ENCODE measurements at regions not wholly inside any gene's neighbourhood (a gene's known extent, or its start where the extent isn't known, plus 50 kb on each side); places are given as distances from the start of the nearest gene placed in this dataset.

- no peak for DNase-seq
- peaks cover 9% of the 10 kb centered on the region for H3K27me3 Mint-ChIP-seq
- no peaks in the 10 kb centered on the region for H3K9me3 Mint-ChIP-seq
- H3K27ac Mint-ChIP-seq = no peak overlapping the region
- no peaks in the 10 kb centered on the region for H3K4me1 Mint-ChIP-seq
- no peak overlapping the region for H3K4me3 Mint-ChIP-seq
- H3K36me3 Mint-ChIP-seq = no peaks in the 10 kb centered on the region
- CTCF ChIA-PET = no interaction called here
These were observed 93.5 kb upstream of the LOC128125822 start for GRCh38 chr6:63478734-63479133.

- no peak overlapping the region for H3K4me3 Mint-ChIP-seq
- CTCF ChIA-PET = no interaction called here
These were observed 86.1 kb upstream of the LOC128125822 start for GRCh38 chr6:63486196-63486595.

DNA sequence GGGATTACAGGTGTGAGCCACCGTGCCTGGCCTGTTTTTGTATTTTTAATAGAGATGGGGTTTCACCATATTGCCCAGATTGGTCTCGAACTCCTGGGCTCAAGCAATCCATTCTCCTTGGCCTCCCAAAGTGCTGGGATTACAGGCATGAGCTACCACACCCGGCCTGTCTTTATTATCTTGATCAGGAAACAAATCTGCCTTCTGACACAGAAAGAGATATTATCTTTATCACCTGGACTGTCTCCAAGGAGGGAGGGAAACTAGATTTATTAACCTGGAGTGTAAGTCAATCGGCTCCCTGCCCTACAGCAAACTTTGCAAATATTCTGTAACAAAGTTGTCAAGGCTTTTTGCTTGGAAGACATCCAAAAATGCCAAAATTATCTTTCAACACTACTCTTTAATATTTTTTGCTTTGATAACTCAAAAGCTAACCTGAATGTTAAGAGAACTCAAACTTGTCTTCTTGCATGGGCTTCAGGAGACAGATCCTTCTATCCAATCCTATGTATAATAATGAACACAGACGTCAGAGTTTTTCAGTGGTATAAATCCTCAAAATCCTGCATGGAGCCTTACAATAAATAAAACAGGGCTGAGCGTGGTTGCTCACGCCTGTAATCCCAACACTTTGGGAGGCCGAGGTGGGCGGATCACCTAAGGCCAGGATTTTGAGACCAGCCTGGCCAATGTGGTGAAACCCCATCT, 85.0 kb upstream of the LOC128125822 start:
- Mint-ChIP-seq H3K4me3 (no peak overlapping the region), H3K27ac (no peak overlapping the region), H3K36me3 (no peaks in the 10 kb centered on the region), H3K9me3 (no peaks in the 10 kb centered on the region), H3K4me1 (no peaks in the 10 kb centered on the region), H3K27me3 (peaks cover 5% of the 10 kb centered on the region)
- CTCF ChIA-PET = interaction anchor here (1.0 kb wide), 1 partner anchor 15 kb away, joined by 3 read pairs; no protein-coding TSS in a partner anchor
- no peak for DNase-seq

More at GRCh38 chr6:63486196-63486595, 86.1 kb upstream of the LOC128125822 start:
- Mint-ChIP-seq H3K36me3 (no peaks in the 10 kb centered on the region), H3K27ac (no peak overlapping the region), H3K4me1 (no peaks in the 10 kb centered on the region), H3K27me3 (peaks cover 5% of the 10 kb centered on the region), H3K9me3 (no peaks in the 10 kb centered on the region)
- DNase-seq = no peak

- H3K4me3 Mint-ChIP-seq = no peak overlapping the region
- no peak for DNase-seq
- H3K9me3 Mint-ChIP-seq = no peaks in the 10 kb centered on the region
- CTCF ChIA-PET = no interaction called here
- H3K4me1 Mint-ChIP-seq = no peaks in the 10 kb centered on the region
- H3K27ac Mint-ChIP-seq = no peak overlapping the region
- no peaks in the 10 kb centered on the region for H3K27me3 Mint-ChIP-seq
- no peaks in the 10 kb centered on the region for H3K36me3 Mint-ChIP-seq
These were observed 81.2 kb upstream of the LOC128125822 start for GRCh38 chr6:63491119-63491518.

GRCh38 chr6:63492476-63492875, 79.8 kb upstream of the LOC128125822 start:
- CTCF ChIA-PET = no interaction called here
- no peaks in the 10 kb centered on the region for H3K4me1 Mint-ChIP-seq
- no peak overlapping the region for H3K27ac Mint-ChIP-seq
- no peak for DNase-seq
- no peaks in the 10 kb centered on the region for H3K36me3 Mint-ChIP-seq
- H3K27me3 Mint-ChIP-seq = no peaks in the 10 kb centered on the region
- H3K9me3 Mint-ChIP-seq = no peaks in the 10 kb centered on the region
- no peak overlapping the region for H3K4me3 Mint-ChIP-seq

- H3K4me1 Mint-ChIP-seq = no peaks in the 10 kb centered on the region
- DNase-seq = no peak
- H3K4me3 Mint-ChIP-seq = no peak overlapping the region
- CTCF ChIA-PET = no interaction called here
- no peaks in the 10 kb centered on the region for H3K36me3 Mint-ChIP-seq
- no peaks in the 10 kb centered on the region for H3K9me3 Mint-ChIP-seq
- H3K27ac Mint-ChIP-seq = no peak overlapping the region
- H3K27me3 Mint-ChIP-seq = no peaks in the 10 kb centered on the region
These were observed 78.7 kb upstream of the LOC128125822 start for GRCh38 chr6:63493557-63493956.

DNA sequence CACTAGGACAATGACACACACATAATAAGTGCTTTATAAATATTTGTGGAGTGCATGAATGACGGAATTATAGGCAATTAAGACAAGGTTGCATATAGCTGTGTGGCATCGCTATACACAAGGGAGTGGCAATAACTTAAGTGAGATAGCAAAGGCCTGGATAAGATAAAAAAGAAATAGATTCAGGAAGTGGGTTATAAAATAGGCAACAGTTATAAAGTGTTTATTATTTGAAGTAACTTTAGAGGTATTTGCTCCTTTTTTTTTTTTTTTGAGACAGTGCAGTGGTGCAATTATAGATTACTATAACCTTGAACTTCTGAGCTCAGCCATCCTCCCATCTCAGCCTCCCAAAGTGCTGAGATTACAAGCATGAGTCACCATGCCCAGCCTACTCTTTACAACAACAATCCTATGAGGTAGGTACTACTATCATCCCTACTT, 75.9 kb upstream of the LOC128125822 start:
- Mint-ChIP-seq H3K27ac (no peak overlapping the region), H3K27me3 (no peaks in the 10 kb centered on the region), H3K9me3 (no peaks in the 10 kb centered on the region), H3K36me3 (no peaks in the 10 kb centered on the region), H3K4me3 (no peak overlapping the region), H3K4me1 (no peaks in the 10 kb centered on the region)
- CTCF ChIA-PET = no interaction called here
- no peak for DNase-seq

DNA sequence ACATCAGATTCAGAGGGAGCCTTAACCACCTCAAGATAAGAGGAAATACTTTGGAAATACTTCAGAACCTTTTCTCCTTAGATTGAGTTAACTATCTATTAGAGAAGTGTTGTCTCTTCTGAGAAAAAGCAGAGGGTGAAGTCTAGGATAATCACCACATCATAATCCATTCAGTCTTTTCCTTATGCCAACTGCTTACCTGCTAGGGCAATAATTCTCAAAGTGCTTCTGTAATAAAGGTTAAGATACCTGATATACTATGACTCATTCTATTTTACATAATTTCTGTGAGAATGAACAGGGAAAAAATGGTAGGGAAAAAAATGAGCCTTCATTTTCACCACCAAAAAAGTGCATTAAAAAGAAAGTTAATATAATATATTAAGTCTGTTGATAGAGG, 70.1 kb upstream of the LOC128125822 start:
- H3K27ac Mint-ChIP-seq = no peak overlapping the region
- CTCF ChIA-PET = no interaction called here
- H3K4me1 Mint-ChIP-seq = no peaks in the 10 kb centered on the region

GRCh38 chr6:63503199-63503598, 69.1 kb upstream of the LOC128125822 start:
- H3K9me3 Mint-ChIP-seq = no peaks in the 10 kb centered on the region
- CTCF ChIA-PET = interaction anchor here (0.7 kb wide), 1 partner anchor 771 kb away, joined by 3 read pairs; no protein-coding TSS in a partner anchor
- no peaks in the 10 kb centered on the region for H3K4me1 Mint-ChIP-seq
- H3K27me3 Mint-ChIP-seq = no peaks in the 10 kb centered on the region
- H3K27ac Mint-ChIP-seq = no peak overlapping the region
- H3K4me3 Mint-ChIP-seq = no peak overlapping the region
- no peak for DNase-seq
- H3K36me3 Mint-ChIP-seq = no peaks in the 10 kb centered on the region

More for the DNA sequence above, 70.1 kb upstream of the LOC128125822 start:
- Mint-ChIP-seq H3K36me3 (no peaks in the 10 kb centered on the region), H3K27me3 (no peaks in the 10 kb centered on the region), H3K4me3 (no peak overlapping the region), H3K9me3 (no peaks in the 10 kb centered on the region)
- no peak for DNase-seq

GRCh38 chr6:63504777-63505384, 67.4 kb upstream of the LOC128125822 start:
- no peaks in the 10 kb centered on the region for H3K9me3 Mint-ChIP-seq
- H3K27ac Mint-ChIP-seq = no peak overlapping the region
- CTCF ChIA-PET = interaction anchor here (0.9 kb wide), 1 partner anchor 9 kb away, joined by 3 read pairs; no protein-coding TSS in a partner anchor
- no peak for DNase-seq
- H3K27me3 Mint-ChIP-seq = no peaks in the 10 kb centered on the region
- H3K36me3 Mint-ChIP-seq = no peaks in the 10 kb centered on the region
- no peaks in the 10 kb centered on the region for H3K4me1 Mint-ChIP-seq
- H3K4me3 Mint-ChIP-seq = no peak overlapping the region

- no peaks in the 10 kb centered on the region for H3K27me3 Mint-ChIP-seq
- H3K4me3 Mint-ChIP-seq = no peak overlapping the region
These were observed 65.2 kb upstream of the LOC128125822 start for GRCh38 chr6:63507096-63507495.

DNA sequence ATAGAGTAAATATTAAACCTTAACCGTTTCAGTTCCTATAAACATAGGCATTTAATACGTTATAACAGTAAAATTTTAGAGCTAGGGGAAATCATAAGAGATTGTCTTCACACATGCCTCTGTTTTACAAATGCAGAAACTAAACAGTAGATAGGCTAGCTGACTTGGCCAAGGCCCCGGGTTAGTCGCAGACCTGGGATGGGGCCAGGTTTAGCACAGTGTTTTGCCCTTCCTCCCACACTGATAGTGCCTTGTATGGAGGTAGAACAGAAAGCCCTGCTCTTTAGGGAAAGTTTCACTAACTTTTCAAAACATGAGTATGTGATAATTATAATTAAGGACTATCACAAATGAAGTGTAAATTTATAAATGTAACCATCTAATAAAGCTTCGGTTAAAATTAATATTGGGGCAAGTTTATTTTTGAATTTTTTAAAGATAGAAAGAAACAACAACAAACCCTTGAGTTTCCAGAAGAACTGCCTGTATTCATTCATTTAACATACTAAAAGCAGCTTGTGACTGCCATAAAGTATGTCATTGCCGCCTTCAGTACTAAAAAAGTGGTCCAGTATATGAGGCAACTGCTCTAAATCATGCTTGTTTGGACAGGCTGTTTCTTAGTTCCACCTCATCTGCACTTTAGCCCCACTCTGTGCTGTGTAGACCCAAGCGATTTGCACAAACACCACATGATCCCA, 62.5 kb upstream of the LOC128125822 start:
- Mint-ChIP-seq H3K27ac (no peak overlapping the region), H3K4me3 (no peak overlapping the region), H3K27me3 (peaks cover 7% of the 10 kb centered on the region), H3K9me3 (no peaks in the 10 kb centered on the region), H3K36me3 (no peaks in the 10 kb centered on the region), H3K4me1 (no peaks in the 10 kb centered on the region)
- no peak for DNase-seq
- CTCF ChIA-PET = no interaction called here

More at GRCh38 chr6:63507096-63507495, 65.2 kb upstream of the LOC128125822 start:
- Mint-ChIP-seq H3K27ac (no peak overlapping the region), H3K9me3 (no peaks in the 10 kb centered on the region), H3K36me3 (no peaks in the 10 kb centered on the region), H3K4me1 (no peaks in the 10 kb centered on the region)
- DNase-seq = no peak
- CTCF ChIA-PET = no interaction called here

- Mint-ChIP-seq H3K9me3 (no peaks in the 10 kb centered on the region), H3K27me3 (peaks cover 11% of the 10 kb centered on the region), H3K4me1 (no peaks in the 10 kb centered on the region), H3K27ac (no peak overlapping the region), H3K4me3 (no peak overlapping the region), H3K36me3 (no peaks in the 10 kb centered on the region)
- DNase-seq = no peak
- CTCF ChIA-PET = interaction anchor here (0.6 kb wide), 1 partner anchor 64 kb away, joined by 3 read pairs; no protein-coding TSS in a partner anchor
These were observed 62.0 kb upstream of the LOC128125822 start for GRCh38 chr6:63510353-63510686.

DNA sequence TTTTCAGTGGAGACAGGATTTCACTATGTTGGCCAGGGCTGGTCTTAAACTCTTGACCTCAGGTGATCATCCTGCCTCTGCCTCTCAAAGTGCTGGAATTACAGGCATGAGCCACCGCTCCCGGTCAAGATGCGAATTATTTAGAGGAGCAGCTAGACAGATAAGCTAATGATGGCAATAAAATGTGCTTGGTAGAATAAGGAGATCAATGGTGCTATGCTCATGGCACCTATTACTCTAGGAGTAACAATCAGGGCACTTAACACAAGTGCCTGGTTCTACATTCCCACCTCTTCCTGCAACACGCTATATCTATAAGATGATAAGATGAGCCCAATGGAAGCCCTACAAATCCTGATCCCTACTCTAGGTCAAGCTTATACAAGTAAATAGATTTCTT, 61.4 kb upstream of the LOC128125822 start:
- H3K36me3 Mint-ChIP-seq = no peaks in the 10 kb centered on the region
- H3K27me3 Mint-ChIP-seq = peaks cover 11% of the 10 kb centered on the region
- no peak overlapping the region for H3K27ac Mint-ChIP-seq
- CTCF ChIA-PET = interaction anchor here (0.6 kb wide), 1 partner anchor 63 kb away, joined by 3 read pairs; no protein-coding TSS in a partner anchor
- DNase-seq = no peak
- no peak overlapping the region for H3K4me3 Mint-ChIP-seq
- H3K9me3 Mint-ChIP-seq = no peaks in the 10 kb centered on the region
- no peaks in the 10 kb centered on the region for H3K4me1 Mint-ChIP-seq

Measured in activated naive CD4-positive, alpha-beta T cell treated with anti-CD3 and anti-CD28 coated beads, Interleukin-2, amount 10 ng/mL, durations not matched to agents 7 days and 5 days (primary cell).